GM12891 (cell line): ENCODE measurements at regions not wholly inside any gene's neighbourhood (a gene's known extent, or its start where the extent isn't known, plus 50 kb on each side); places are given as distances from the start of the nearest gene placed in this dataset.

Experiments used
- POLR2A ChIP-seq: IDR thresholded peaks from 2 replicates; pipeline ENCODE4 v1.6.1; 2011; ENCODE audit warnings: low read depth, low read length, control low read depth
- POLR2AphosphoS5 ChIP-seq: IDR thresholded peaks from 2 replicates; pipeline ENCODE4 v1.6.1; 2011; ENCODE audit warnings: low read depth, low read length, control low read depth
- TAF1 ChIP-seq: IDR thresholded peaks from 2 replicates; pipeline ENCODE4 v1.6.1; 2011; ENCODE audit warnings: low read depth, low read length, control low read depth

- no peak for TF ChIP-seq POLR2AphosphoS5
- no peak for TF ChIP-seq TAF1
- TF ChIP-seq POLR2A: no peak
These were observed 123.9 kb upstream of the ARHGAP5 start for GRCh38 chr14:31953210-31953609.
